ENCODE measurements at regions not wholly inside any gene's neighbourhood (a gene's known extent, or its start where the extent isn't known, plus 50 kb on each side); places are given as distances from the start of the nearest gene placed in this dataset.

GRCh38 chr1:82486468-82486867, 685.7 kb downstream of the ADGRL2 start:
- TF ChIP-seq, protein P1, sequence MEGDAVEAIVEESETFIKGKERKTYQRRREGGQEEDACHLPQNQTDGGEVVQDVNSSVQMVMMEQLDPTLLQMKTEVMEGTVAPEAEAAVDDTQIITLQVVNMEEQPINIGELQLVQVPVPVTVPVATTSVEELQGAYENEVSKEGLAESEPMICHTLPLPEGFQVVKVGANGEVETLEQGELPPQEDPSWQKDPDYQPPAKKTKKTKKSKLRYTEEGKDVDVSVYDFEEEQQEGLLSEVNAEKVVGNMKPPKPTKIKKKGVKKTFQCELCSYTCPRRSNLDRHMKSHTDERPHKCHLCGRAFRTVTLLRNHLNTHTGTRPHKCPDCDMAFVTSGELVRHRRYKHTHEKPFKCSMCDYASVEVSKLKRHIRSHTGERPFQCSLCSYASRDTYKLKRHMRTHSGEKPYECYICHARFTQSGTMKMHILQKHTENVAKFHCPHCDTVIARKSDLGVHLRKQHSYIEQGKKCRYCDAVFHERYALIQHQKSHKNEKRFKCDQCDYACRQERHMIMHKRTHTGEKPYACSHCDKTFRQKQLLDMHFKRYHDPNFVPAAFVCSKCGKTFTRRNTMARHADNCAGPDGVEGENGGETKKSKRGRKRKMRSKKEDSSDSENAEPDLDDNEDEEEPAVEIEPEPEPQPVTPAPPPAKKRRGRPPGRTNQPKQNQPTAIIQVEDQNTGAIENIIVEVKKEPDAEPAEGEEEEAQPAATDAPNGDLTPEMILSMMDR (IDR thresholded peaks at IDR 0.05), result no peak
- no peak for TF ChIP-seq POLR2A (IDR thresholded peaks at IDR 0.05)

Data from adrenal gland (tissue), 5 donors.